ENCODE measurements at regions not wholly inside any gene's neighbourhood (a gene's known extent, or its start where the extent isn't known, plus 50 kb on each side); places are given as distances from the start of the nearest gene placed in this dataset.

DNA sequence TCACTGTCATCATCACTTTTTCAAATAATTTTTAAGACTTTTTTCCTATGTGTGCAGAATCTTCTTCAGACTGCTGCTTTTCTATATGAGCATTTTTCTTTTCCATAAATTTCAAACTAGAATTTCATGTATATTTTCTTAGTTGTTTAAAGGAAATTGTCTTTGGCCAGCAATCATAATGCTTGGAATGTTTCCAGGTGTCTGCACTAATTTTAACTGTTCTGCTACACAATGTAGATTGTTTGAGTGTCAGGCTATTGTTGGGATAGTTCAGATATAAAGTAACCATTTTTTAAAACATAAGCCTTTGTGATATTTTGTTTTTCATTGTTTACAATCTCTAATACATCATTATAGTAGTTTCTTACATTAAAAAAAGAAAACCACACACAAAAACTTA, 1418.5 kb downstream of the EFNB2 start:
- no peak overlapping the region for H3K4me3 ChIP-seq (ENCODE audit: control insufficient read depth, low read depth, low read length)
- no peak for DNase-seq (ENCODE audit: low read depth)
- TF ChIP-seq, protein P1, sequence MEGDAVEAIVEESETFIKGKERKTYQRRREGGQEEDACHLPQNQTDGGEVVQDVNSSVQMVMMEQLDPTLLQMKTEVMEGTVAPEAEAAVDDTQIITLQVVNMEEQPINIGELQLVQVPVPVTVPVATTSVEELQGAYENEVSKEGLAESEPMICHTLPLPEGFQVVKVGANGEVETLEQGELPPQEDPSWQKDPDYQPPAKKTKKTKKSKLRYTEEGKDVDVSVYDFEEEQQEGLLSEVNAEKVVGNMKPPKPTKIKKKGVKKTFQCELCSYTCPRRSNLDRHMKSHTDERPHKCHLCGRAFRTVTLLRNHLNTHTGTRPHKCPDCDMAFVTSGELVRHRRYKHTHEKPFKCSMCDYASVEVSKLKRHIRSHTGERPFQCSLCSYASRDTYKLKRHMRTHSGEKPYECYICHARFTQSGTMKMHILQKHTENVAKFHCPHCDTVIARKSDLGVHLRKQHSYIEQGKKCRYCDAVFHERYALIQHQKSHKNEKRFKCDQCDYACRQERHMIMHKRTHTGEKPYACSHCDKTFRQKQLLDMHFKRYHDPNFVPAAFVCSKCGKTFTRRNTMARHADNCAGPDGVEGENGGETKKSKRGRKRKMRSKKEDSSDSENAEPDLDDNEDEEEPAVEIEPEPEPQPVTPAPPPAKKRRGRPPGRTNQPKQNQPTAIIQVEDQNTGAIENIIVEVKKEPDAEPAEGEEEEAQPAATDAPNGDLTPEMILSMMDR (IDR thresholded peaks at IDR 0.05; ENCODE audit: control insufficient read depth, insufficient read depth, low read depth, low read length, missing control alignments) = no peak

DNA sequence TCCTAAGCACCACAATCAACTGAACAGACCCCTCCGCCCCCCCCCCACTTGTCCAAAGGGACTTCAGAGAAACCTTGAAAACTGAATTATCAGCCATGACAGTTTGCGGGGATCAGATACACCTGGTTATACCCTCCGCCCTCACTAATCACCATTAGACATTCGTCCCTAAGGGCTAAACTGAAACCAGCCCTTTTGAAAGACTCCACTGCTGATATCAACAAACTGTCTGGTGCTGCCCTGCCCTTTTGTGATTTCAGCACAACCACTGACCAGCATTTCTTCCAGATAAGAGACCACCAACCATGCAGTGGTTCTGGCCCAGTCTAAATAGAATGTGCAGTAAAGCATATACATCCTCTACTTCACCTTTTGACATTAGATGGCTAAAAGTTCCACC, 1422.9 kb downstream of the EFNB2 start:
- no peak for DNase-seq (ENCODE audit: low read depth)
- H3K4me3 ChIP-seq (ENCODE audit: control insufficient read depth, low read depth, low read length) = no peak overlapping the region
- TF ChIP-seq, protein P1 (IDR thresholded peaks at IDR 0.05; ENCODE audit: control insufficient read depth, insufficient read depth, low read depth, low read length, missing control alignments) = no peak

DNA sequence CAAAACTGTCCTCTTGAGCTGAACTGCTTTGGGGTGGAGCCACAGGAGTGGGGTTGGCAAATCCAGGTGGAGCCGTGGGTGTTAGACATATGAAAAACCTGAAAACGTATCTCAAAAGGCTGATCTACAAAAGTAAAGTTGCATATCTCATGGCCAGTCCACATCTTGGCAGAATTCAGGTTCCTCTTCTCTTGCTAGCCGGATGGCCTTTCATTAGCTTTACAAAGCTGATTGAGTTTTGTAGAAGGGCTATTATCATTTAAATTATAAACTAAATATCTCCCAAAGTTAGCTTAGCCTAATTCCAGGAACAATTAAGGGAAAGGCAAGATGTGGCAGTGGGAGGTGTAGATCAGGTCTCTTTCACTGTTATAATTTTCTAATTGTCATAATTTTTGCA, 1427.7 kb downstream of the EFNB2 start:
- H3K4me3 ChIP-seq (ENCODE audit: control insufficient read depth, low read depth, low read length) = no peak overlapping the region
- no peak for DNase-seq (ENCODE audit: low read depth)
- TF ChIP-seq, protein P1 (IDR thresholded peaks at IDR 0.05; ENCODE audit: control insufficient read depth, insufficient read depth, low read depth, low read length, missing control alignments) = no peak

DNA sequence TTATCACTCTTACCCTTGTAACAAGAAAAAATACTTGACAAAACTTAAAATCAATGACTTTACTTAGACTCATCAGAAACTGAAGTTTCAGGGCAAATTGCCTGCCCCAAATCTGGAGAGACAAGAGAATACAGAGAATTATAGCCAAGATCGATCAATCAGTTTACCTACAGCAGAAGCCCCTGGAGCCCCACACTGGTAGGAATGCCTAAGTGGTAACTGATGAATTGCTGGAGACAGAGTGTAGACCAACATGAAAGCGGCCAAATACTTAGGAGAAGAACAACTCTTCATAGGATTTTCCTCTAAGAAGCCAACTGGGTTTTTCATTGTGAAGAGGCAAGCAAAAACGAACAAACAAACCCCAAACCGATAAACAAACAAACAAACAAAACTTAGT, 1430.0 kb downstream of the EFNB2 start:
- DNase-seq (ENCODE audit: low read depth) = no peak
- no peak overlapping the region for H3K4me3 ChIP-seq (ENCODE audit: control insufficient read depth, low read depth, low read length)
- TF ChIP-seq, protein P1 (IDR thresholded peaks at IDR 0.05; ENCODE audit: control insufficient read depth, insufficient read depth, low read depth, low read length, missing control alignments) = no peak

DNA sequence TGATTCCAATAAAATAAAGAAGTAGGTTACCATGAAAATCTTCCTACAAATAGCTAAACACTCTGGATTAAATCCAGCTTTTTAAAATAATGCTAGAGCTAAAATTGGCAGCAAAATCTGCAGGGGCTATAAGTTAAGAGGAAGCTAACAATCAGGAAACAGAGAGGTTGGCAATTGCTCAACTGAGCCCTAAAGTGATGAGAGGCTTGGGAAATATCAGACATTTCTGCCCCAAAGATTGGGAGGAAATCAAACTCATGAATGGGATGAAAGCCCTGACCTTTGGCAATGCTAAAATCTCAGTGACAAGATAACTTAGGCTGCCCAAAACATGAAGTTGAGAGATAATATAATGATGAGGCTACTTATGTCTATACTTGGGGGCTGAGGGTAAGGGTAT, 1437.9 kb downstream of the EFNB2 start:
- TF ChIP-seq, protein P1 (IDR thresholded peaks at IDR 0.05; ENCODE audit: control insufficient read depth, insufficient read depth, low read depth, low read length, missing control alignments) = no peak
- DNase-seq (ENCODE audit: low read depth) = no peak
- H3K4me3 ChIP-seq (ENCODE audit: control insufficient read depth, low read depth, low read length) = no peak overlapping the region

DNA sequence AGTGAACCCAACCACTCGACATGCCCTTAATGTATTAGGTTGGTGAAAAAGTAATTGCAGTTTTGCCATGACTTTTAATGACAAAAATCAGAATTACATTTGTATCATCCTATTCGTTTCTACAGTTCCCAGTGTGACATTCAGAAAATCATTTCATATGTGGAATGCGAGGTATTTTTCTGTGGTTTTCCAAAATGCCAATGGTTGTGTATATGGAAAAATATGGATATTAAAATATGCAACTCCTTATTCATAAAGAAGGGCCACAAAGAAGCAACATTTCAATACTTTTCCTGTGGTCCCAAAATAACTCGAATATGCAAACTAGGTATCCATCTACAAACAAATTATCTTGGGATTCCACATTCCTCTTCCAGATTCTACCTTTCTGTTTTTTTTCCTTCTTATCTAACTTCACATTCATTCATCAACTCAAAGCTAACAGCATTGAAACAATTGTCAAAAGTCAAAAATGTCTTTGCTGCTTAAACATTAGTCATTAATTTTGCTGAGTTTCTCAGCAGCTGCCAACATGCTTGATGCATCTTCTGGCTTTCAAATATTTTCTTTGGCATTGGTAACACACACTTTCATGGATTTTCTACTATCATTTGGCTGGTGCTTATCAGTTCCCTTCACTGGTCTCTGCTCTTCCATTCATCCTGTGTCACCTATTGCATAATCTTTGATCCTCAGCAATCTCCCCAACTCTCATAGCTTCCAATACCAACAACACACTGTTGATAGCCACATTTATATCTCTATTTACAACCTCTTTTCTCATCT, 1445.4 kb downstream of the EFNB2 start:
- TF ChIP-seq, protein P1 (IDR thresholded peaks at IDR 0.05; ENCODE audit: control insufficient read depth, insufficient read depth, low read depth, low read length, missing control alignments) = no peak
- DNase-seq (ENCODE audit: low read depth) = no peak
- no peak overlapping the region for H3K4me3 ChIP-seq (ENCODE audit: control insufficient read depth, low read depth, low read length)

Data from AG09309 (cell line).